SU-DHL-6 (cell line): ENCODE measurements at regions not wholly inside any gene's neighbourhood (a gene's known extent, or its start where the extent isn't known, plus 50 kb on each side); places are given as distances from the start of the nearest gene placed in this dataset.

ENCODE experiments used
- CTCF ChIP-seq: fragments of 200-600 bp; sonication (generic); IDR thresholded peaks from one replicate; pipeline ENCODE4 v1.5.1; 2017; ENCODE audit warnings: antibody characterized with exemption, mild to moderate bottlenecking, low read length, moderate library complexity; ENCODE audit not compliant: insufficient read depth, poor library complexity, severe bottlenecking
- EZH2phosphoT487 ChIP-seq: fragments of 200-600 bp; sonication (generic), shearing (Covaris generic); conservative IDR thresholded peaks from 2 replicates; pipeline ENCODE4 v1.6.1; 2018; ENCODE audit warnings: mild to moderate bottlenecking, antibody characterized with exemption, low read length, moderate library complexity, mixed read lengths

- TF ChIP-seq CTCF (no peak), EZH2phosphoT487 (no peak)
These were observed 94.7 kb upstream of the ZNF366 start for GRCh38 chr5:72601861-72602260.
